ENCODE measurements at regions not wholly inside any gene's neighbourhood (a gene's known extent, or its start where the extent isn't known, plus 50 kb on each side); places are given as distances from the start of the nearest gene placed in this dataset.

DNA sequence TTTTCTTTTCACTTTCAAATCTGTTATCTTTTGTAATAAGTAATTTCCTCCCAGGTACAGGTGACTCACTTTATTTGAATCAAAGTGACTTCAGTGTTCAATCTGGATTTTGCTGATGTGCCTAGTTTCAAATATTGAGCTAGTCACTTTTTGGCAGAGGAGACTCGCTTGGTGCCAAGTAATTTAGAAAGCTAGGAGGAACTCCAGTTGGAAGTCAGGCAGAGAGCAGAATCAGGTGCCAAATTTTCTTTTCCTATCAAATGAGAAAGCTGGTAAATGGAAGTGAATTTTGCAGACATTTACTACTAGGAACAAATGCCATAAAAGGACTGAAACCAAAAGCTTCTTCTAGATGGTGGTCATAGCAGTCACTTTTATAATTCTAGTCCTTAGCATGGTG is 656.0 kb upstream of the KIF2B start:
- Histone ChIP-seq H3K4me1 (ENCODE audit: control insufficient read depth in 2 of 3, insufficient read depth in 2 of 3, low read depth in 1 of 3, low read length in 3 of 3) (no peaks in the 10 kb centered on the region), H3K27ac (ENCODE audit: low read depth in 2 of 2, low read length in 2 of 2) (no peak overlapping the region), H3K9me3 (ENCODE audit: control insufficient read depth in 2 of 3, insufficient read depth in 1 of 3, low read length in 3 of 3) (no peaks in the 10 kb centered on the region), H3K9ac (ENCODE audit: low read length in 3 of 3) (no peak overlapping the region), H3K27me3 (ENCODE audit: control insufficient read depth, insufficient read depth, low read length) (no peaks in the 10 kb centered on the region), H3K4me3 (ENCODE audit: low read length in 3 of 3) (no peak overlapping the region), H3K36me3 (ENCODE audit: control insufficient read depth in 2 of 3, insufficient read depth in 3 of 3, low read length in 3 of 3) (no peaks in the 10 kb centered on the region)
- FAIRE-seq: no peak
- DNase-seq: no peak
- TF ChIP-seq, protein P1, sequence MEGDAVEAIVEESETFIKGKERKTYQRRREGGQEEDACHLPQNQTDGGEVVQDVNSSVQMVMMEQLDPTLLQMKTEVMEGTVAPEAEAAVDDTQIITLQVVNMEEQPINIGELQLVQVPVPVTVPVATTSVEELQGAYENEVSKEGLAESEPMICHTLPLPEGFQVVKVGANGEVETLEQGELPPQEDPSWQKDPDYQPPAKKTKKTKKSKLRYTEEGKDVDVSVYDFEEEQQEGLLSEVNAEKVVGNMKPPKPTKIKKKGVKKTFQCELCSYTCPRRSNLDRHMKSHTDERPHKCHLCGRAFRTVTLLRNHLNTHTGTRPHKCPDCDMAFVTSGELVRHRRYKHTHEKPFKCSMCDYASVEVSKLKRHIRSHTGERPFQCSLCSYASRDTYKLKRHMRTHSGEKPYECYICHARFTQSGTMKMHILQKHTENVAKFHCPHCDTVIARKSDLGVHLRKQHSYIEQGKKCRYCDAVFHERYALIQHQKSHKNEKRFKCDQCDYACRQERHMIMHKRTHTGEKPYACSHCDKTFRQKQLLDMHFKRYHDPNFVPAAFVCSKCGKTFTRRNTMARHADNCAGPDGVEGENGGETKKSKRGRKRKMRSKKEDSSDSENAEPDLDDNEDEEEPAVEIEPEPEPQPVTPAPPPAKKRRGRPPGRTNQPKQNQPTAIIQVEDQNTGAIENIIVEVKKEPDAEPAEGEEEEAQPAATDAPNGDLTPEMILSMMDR (IDR thresholded peaks at IDR 0.05; ENCODE audit: borderline replicate concordance, extremely low read depth, insufficient read depth): no peak
- intact Hi-C loops (cut with DNase I): no loop called here

DNA sequence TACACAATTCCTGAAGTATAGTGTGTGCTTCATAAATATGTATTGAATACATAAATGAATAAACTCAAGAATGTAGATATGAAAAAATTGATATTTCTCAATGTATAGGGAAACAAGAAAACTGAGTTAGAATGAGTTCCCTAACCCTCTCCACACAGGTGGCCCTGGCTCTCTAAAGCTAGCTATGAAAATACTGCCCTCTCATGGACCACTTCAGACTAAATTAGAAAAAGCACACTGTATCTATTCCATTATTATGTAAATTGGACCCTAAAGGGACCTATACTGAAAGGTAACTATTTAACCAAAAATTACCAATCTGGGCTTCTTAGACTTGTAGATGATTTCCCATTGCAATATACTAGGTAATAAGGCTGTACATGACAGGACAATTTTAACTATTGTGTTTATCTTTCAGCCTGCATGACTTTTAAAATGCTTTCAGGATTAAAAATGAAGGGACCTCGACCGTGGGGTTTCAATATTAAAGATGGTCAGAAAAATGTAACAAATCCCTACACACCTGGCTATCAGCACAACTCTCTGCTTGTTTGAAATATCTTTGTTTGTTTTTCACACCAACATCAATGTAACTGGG is 672.5 kb upstream of the KIF2B start:
- TF ChIP-seq, protein P1 (IDR thresholded peaks at IDR 0.05; ENCODE audit: borderline replicate concordance, extremely low read depth, insufficient read depth): no peak
- intact Hi-C loops (cut with DNase I): no loop called here
- Histone ChIP-seq H3K27me3 (ENCODE audit: control insufficient read depth, insufficient read depth, low read length) (no peaks in the 10 kb centered on the region), H3K4me3 (ENCODE audit: low read length in 3 of 3) (no peak overlapping the region), H3K4me1 (ENCODE audit: control insufficient read depth in 2 of 3, insufficient read depth in 2 of 3, low read depth in 1 of 3, low read length in 3 of 3) (no peaks in the 10 kb centered on the region), H3K9me3 (ENCODE audit: control insufficient read depth in 2 of 3, insufficient read depth in 1 of 3, low read length in 3 of 3) (no peaks in the 10 kb centered on the region), H3K9ac (ENCODE audit: low read length in 3 of 3) (no peak overlapping the region), H3K27ac (ENCODE audit: low read depth in 2 of 2, low read length in 2 of 2) (no peak overlapping the region), H3K36me3 (ENCODE audit: control insufficient read depth in 2 of 3, insufficient read depth in 3 of 3, low read length in 3 of 3) (no peaks in the 10 kb centered on the region)
- FAIRE-seq: no peak
- DNase-seq: peak in 2 of 5 donors; percentile 39 to 40

DNA sequence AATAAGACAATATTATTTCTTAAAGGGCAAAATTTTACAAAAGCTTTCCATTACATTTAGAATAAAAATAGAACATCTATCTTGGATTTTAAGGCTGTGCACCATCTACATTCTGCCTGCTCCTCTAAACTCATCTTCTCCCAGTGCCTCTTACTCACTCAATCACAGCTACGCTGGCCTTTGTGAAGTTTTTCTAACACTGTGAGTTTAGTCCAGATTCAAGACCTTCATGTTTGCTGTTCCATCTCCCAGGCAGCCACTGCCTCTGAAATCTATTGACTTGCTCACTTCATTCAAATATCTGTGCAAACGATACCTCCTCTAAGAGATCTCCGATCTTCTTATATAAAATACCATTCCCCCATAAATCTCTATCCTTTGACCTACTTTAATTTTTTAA is 673.4 kb upstream of the KIF2B start:
- intact Hi-C loops (cut with DNase I): no loop called here
- no peak overlapping the region for H3K9ac ChIP-seq (ENCODE audit: low read length in 3 of 3)
- H3K4me1 ChIP-seq (ENCODE audit: control insufficient read depth in 2 of 3, insufficient read depth in 2 of 3, low read depth in 1 of 3, low read length in 3 of 3): no peaks in the 10 kb centered on the region
- no peak overlapping the region for H3K4me3 ChIP-seq (ENCODE audit: low read length in 3 of 3)
- TF ChIP-seq, protein P1 (IDR thresholded peaks at IDR 0.05; ENCODE audit: borderline replicate concordance, extremely low read depth, insufficient read depth): no peak
- no peaks in the 10 kb centered on the region for H3K27me3 ChIP-seq (ENCODE audit: control insufficient read depth, insufficient read depth, low read length)
- no peaks in the 10 kb centered on the region for H3K9me3 ChIP-seq (ENCODE audit: control insufficient read depth in 2 of 3, insufficient read depth in 1 of 3, low read length in 3 of 3)
- H3K36me3 ChIP-seq (ENCODE audit: control insufficient read depth in 2 of 3, insufficient read depth in 3 of 3, low read length in 3 of 3): no peaks in the 10 kb centered on the region
- H3K27ac ChIP-seq (ENCODE audit: low read depth in 2 of 2, low read length in 2 of 2): no peak overlapping the region
- DNase-seq (no peak), FAIRE-seq (no peak)

DNA sequence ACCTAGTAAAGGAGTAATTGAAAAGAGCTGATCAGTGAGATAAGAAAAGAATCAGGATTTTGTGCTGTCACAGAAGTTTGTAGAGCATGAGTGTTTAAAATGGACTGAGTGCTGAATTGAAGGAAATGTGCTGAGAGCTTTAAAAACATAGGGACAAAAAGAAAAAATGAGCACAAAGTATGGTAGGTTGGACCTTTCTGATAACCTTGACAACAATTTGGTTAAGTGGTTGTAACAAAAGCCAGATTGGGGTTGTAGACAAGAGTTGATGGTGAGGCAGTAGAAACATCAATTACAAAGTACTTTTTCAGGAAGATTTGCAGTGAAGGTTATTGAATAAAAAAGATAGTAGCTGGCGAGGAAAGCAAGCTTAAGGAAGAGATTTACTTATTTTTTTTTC is 674.7 kb upstream of the KIF2B start:
- Histone ChIP-seq H3K36me3 (ENCODE audit: control insufficient read depth in 2 of 3, insufficient read depth in 3 of 3, low read length in 3 of 3) (no peaks in the 10 kb centered on the region), H3K9me3 (ENCODE audit: control insufficient read depth in 2 of 3, insufficient read depth in 1 of 3, low read length in 3 of 3) (no peaks in the 10 kb centered on the region), H3K4me3 (ENCODE audit: low read length in 3 of 3) (no peak overlapping the region), H3K27ac (ENCODE audit: low read depth in 2 of 2, low read length in 2 of 2) (no peak overlapping the region), H3K9ac (ENCODE audit: low read length in 3 of 3) (no peak overlapping the region), H3K4me1 (ENCODE audit: control insufficient read depth in 2 of 3, insufficient read depth in 2 of 3, low read depth in 1 of 3, low read length in 3 of 3) (no peaks in the 10 kb centered on the region), H3K27me3 (ENCODE audit: control insufficient read depth, insufficient read depth, low read length) (no peaks in the 10 kb centered on the region)
- no peak for FAIRE-seq
- intact Hi-C loops (cut with DNase I): no loop called here
- TF ChIP-seq, protein P1 (IDR thresholded peaks at IDR 0.05; ENCODE audit: borderline replicate concordance, extremely low read depth, insufficient read depth): no peak
- no peak for DNase-seq

Data from kidney (tissue), 13 donors.